ENCODE measurements at regions not wholly inside any gene's neighbourhood (a gene's known extent, or its start where the extent isn't known, plus 50 kb on each side); places are given as distances from the start of the nearest gene placed in this dataset.

GRCh38 chr4:24003496-24003895 is 113.6 kb upstream of the PPARGC1A start:
- ATAC-seq, result no peak
- TF ChIP-seq BACH2 (CRISPR knock-in tag; IDR thresholded peaks at IDR 0.05; ENCODE audit: borderline replicate concordance) (no peak), PPARA (CRISPR knock-in tag; IDR thresholded peaks at IDR 0.05; ENCODE audit: borderline replicate concordance) (no peak), TSHZ2 (CRISPR knock-in tag; IDR thresholded peaks at IDR 0.05) (no peak), POU6F1 (CRISPR knock-in tag; IDR thresholded peaks at IDR 0.05; ENCODE audit: borderline replicate concordance, low read depth) (no peak), ISL1 (CRISPR knock-in tag; IDR thresholded peaks at IDR 0.05) (no peak), RARB (CRISPR knock-in tag; IDR thresholded peaks at IDR 0.05) (no peak), PATZ1 (CRISPR knock-in tag; IDR thresholded peaks at IDR 0.05; ENCODE audit: borderline replicate concordance) (no peak), SNAI2 (CRISPR knock-in tag; IDR thresholded peaks at IDR 0.05) (no peak), ESRRG (CRISPR knock-in tag; IDR thresholded peaks at IDR 0.05) (no peak), ZFP30 (CRISPR knock-in tag; IDR thresholded peaks at IDR 0.05) (no peak), GLIS3 (CRISPR knock-in tag; IDR thresholded peaks at IDR 0.05) (no peak), ZC3H10 (CRISPR knock-in tag; IDR thresholded peaks at IDR 0.05) (no peak), TOX (CRISPR knock-in tag; IDR thresholded peaks at IDR 0.05; ENCODE audit: borderline replicate concordance) (no peak), ZNF565 (CRISPR knock-in tag; conservative IDR thresholded peaks at IDR 0.05; ENCODE audit: low read depth) (no peak), CSRNP3 (CRISPR knock-in tag; IDR thresholded peaks at IDR 0.05) (no peak), ARNTL (CRISPR knock-in tag; IDR thresholded peaks at IDR 0.05; ENCODE audit: borderline replicate concordance, low read depth) (no peak), CREB5 (CRISPR knock-in tag; IDR thresholded peaks at IDR 0.05; ENCODE audit: low read depth) (no peak), OSR1 (CRISPR knock-in tag; IDR thresholded peaks at IDR 0.05) (no peak), ZNF8 (CRISPR knock-in tag; IDR thresholded peaks at IDR 0.05) (no peak), CSDC2 (CRISPR knock-in tag; IDR thresholded peaks at IDR 0.05) (no peak)

- ATAC-seq, result no peak
- TF ChIP-seq ZNF565 (CRISPR knock-in tag; conservative IDR thresholded peaks at IDR 0.05; ENCODE audit: low read depth) (no peak), ESRRG (CRISPR knock-in tag; IDR thresholded peaks at IDR 0.05) (no peak), PPARA (CRISPR knock-in tag; IDR thresholded peaks at IDR 0.05; ENCODE audit: borderline replicate concordance) (no peak), TCF4 (CRISPR knock-in tag; IDR thresholded peaks at IDR 0.05; ENCODE audit: borderline replicate concordance) (no peak), CSRNP3 (CRISPR knock-in tag; IDR thresholded peaks at IDR 0.05) (no peak), BACH2 (CRISPR knock-in tag; IDR thresholded peaks at IDR 0.05; ENCODE audit: borderline replicate concordance) (no peak)
These were observed 112.6 kb upstream of the PPARGC1A start for GRCh38 chr4:24002330-24002966.
